HG03196 (cell line): ENCODE measurements at regions not wholly inside any gene's neighbourhood (a gene's known extent, or its start where the extent isn't known, plus 50 kb on each side); places are given as distances from the start of the nearest gene placed in this dataset.

Source experiments
- ATAC-seq: cut with Tn5 transposase; IDR thresholded peaks from one replicate; pipeline ENCODE4 v1.9.1; 2021; ENCODE audit not compliant: unreplicated experiment

DNA sequence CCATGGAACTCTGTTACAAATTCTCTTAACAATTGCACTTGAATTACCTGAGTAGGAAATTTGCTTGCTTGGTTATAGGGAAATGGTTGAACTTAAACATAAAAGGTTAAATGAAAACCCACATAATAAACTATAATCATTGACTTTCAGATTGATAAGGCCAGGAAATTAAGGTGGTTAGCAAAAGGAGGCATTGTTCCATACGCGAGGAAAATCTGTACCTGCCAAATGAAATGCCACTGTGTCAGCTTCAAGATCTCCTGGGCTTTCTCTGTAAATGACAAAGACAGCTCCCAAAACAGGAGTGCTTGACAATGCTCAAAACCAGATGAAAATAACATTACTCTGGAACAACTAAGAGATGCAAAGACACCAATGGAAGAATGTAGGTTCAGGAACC, 125.5 kb upstream of the KLF3 start:
- ATAC-seq = no peak

DNA sequence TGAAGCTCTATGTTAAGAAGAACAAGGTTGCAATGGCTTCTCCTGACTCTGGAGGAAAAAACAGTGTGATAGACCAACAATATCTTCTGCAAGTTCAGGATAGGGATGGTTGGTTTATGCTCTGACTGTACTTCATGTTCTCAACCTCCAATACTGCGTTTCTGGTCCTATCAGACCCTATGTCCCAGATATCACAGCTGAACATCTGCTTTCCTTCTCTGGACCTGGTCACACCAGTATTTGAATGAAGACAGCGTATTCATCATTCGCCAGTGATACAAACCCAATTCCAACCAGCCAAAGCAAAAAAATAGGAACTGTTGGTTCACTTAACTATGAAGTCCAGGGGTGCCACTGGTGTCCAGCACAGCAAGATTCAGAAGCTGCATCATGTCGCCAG, 124.5 kb upstream of the KLF3 start:
- ATAC-seq = no peak

DNA sequence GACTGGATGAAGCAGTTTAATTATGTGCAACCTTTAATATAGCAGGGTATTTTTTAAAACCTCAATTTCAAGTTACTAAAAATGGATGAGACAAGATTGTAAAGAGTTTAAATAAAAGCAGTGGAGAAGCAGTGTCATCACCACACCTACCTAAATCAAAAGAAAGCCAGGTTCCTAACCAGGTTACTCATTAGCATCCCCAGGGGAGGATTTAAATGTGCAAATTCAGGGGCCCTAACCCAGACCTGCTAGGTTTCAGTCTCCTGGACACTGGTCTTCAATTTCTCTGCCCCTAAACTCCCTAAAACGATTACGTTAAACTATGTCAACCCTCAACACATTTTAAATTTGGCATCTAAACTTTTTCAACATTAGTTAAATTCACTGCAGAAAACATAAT, 116.9 kb upstream of the KLF3 start:
- no peak for ATAC-seq

DNA sequence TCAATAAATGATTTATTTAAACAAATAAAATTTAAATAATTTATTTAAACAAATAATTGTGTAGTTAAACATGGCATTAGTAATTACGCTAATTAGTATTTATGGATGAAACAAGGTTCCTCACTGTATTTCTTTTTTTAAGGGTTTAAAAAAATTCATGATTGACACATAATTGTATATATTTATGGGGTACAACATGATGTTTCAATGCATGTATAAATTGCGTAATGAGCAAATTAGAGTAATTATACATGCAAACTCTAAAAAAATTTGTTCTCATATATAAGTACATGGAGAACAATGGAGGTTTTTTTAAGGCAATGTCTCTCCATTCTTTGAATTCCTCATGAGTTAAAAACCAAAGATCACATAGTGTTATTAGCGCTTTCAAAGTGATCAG, 115.7 kb upstream of the KLF3 start:
- ATAC-seq = no peak

DNA sequence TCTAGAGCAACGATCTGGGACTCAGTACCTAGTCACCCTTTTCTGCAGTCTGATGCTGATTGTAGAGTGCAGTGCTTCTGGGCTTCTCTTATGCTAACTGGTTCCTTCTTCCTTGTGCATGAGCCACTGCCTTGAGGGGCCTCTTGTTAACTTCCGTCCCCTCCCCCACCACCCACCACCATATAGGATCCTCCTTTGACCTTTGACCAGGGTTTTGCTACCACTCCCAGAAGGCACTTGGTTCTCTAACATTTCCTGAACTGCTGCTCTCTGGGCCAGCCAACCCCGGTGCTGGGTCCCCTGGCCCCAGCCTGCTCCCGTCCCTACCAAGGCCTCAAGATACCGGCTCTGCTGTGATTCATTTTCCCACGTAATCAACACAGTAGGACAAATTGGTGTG, 104.6 kb upstream of the KLF3 start:
- ATAC-seq = no peak

DNA sequence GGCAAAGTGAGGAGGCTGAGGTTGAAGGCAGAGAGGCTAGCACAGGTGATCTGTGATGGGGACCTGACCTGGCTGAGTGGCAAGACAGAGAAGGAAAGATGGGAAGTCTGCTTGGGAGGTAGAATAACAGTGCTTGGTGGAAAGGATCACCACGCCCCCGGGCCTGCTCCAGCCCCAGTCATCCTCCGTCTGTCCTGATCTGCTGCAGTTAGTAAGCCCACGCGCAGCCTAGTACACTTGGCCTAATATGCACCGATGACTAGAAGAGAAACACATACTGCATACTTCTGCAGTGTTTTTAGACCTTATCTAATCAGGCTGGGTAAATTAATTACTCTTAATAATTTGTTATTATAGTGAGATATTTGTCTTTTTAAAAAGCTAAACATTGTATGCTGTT, 103.7 kb upstream of the KLF3 start:
- no peak for ATAC-seq

DNA sequence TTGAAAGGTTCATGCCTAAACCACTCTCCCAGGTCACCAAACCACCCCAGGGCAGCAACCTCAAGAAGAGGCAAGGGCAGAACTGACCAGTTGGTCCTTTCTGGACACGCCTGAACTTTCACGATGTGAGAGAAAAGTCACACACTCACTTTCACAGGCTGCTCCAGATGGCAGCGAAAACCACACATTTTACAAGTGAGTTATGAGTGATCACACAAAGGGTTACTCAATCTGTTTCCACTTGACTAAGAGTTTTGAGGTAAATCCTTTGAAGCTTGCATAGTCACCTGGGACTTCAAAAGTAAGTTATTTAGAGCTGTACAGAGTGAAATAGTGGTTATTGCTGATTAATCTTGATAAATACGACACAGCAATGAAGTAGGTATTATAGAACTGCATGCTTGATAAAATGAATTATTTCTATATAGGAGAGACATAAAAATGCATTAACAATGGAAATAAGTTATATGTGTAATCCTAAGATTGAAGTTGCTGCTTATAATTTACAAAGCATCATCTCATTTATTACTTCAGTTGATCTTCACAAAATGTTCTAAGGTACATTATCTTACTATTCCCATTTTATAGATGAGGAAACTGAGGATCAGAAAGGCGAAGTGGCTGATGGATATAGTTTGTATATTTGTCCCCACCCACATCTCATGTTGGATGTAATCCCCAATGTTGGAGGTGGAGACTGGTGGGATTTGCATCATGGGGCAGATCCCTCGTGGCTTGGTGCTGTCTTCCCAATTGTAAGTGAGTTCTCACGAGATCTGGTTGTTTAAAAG, 103.0 kb upstream of the KLF3 start:
- ATAC-seq = peak; percentile 84

DNA sequence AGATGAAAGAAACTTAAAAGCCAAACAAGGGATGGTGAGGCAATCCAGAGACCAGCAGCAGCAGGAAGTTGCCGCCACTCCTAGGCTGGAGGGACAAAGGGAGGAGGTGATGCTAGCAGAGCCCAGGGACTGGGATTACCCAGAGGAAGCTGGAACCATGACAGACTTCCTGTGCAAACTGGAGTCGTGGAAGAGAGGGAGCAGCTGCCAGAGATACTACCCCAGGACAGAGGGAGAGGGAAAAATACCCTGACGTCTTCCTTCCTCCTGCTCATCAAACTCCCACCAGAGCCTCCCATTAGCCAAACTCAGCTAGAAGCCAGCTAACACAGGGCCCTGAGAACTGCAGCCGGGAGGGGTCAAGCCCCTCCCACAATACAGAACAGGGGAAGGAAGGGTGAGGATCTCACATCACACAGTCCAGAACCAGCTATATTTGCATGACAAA, 101.2 kb upstream of the KLF3 start:
- no peak for ATAC-seq

DNA sequence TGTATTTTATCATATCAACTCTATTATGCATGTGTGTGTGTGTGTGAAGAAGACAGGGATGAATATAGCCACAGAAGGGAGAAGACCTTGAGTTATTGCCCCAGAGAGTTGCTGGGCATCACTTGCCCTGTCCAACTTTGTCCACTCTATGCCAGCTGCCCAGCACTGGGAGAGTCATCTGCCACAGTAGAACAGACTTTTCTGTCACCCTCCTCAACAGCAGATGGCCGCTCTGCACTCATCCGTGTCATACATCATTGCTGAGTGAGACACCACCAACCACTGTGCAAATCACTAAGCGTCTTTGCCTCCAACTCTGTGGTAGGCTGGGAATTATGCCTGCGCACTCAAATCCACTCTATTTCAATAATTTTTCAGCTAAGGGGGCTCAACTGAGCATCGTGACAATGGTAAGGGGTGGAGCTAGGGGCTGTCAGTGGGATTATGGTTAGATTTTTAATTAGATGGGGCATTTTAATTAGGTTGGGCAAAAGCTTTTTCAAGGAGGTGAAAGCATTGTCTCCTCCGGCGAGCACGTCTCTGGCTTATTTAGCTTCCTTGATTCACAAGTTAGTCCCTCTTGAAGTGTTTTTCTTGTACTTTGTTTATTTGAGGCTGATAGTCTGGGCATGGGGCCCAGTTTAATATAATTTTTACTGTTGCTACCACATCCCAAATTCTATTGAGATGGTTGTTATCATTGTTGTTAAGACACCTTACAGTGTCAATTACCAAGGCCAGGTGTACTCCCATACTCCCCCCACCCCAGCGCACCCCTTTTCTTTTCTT, 100.1 kb upstream of the KLF3 start:
- ATAC-seq = no peak

DNA sequence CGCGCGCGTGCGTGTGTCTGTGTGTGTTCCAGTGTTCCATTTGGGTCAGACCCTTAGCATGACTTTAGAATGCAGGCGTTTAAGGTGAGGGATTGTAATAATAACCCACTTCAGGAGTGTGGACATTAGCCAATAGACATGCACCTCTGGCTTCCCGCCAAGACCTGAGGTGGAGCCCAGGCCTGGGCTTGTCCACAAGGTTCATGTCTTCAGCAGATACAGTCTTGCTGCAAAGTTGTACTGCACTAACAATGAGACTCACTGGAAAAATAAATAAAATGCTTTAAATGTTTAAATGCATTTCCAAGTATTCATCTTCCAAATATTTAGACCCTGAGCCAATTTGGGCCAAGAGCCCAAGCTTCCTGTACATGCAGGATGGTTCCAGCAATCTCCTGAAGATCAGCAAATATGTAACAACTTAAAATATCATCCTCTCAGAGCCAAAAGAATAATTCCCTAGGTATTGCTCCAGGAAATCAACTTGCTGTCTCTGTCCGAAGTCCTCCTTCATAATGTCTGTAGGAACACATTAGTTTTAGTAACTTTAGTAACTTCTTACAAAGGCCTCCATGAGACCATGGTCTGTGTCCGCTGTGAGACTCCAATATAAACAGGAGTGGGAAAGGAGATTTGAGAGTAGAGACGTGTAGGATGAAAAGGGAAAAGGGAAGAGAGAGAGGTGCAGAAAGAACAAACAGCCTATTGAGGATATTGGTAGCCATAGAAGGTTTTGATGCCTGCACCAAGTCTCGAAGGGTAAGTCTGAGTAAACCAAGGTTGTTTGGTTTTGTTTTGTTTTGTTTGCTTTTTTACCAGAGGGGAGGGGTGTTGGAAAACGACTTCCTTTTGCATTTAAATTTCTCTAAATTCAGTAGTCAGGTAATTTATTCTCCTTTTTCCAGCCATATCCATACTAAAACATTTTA, 98.5 kb upstream of the KLF3 start:
- no peak for ATAC-seq

DNA sequence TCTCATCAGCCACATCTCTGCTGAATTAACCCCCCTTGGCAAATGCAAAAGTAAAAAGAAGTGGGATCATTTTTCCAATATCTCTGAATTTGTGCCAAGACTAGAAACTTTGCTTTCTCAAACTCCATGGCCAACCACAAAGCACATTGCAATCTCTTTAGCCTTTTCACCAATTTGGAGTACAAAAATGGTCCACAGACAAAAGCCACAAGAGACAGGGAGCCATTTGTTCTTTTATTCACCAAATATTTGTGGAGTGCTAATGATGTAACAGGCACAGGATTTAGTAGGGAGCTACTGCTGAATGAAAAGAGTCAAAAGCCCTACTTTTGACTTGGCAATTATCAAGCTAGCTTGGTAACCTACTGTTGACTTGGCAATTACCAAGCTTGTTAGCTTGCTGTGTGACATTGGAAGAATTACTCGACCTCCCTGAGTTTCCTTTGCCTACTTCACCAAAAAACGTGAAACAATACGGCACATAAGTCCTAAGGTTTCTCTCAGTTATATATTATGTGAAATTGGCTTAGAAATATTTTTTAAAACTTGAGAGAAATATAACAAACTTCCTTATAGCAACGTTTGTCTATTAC, 97.1 kb upstream of the KLF3 start:
- no peak for ATAC-seq

DNA sequence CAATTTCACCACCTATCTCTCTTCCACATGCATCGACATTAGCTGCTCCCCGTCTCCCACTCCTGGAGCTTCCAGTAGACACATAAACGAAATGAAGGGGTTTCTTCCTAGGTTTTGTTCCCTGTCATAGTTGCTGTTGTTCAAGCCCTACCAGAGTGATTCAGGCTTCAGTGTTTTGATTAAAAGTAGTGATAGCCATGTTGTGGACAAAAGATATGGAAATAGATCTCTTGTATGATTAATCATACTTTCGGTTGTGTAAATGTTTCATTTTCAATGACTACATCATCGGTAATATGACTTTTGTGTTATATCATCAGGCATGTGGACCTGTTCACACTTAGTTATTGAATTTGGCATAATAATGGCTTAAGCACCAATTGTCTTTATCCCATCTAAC, 96.5 kb upstream of the KLF3 start:
- ATAC-seq = no peak

DNA sequence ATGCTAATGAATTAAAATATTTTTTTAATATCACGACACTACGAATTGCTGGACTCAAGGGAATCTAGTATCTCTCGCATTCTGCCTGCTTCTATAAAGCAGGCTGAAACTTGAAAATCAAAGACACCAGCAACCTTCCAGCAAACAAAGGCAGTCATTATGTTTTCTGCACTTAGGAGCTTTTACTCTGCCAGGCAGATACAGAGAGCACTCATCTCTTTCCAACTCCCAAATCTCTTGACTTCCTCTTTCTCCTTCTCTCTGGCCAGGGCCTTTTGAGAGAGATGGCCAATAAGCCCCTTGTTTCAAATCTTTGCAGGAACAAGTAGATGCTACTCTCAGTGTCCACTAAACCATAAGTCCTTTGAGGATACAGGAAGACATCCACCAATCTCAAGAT, 95.2 kb upstream of the KLF3 start:
- no peak for ATAC-seq

DNA sequence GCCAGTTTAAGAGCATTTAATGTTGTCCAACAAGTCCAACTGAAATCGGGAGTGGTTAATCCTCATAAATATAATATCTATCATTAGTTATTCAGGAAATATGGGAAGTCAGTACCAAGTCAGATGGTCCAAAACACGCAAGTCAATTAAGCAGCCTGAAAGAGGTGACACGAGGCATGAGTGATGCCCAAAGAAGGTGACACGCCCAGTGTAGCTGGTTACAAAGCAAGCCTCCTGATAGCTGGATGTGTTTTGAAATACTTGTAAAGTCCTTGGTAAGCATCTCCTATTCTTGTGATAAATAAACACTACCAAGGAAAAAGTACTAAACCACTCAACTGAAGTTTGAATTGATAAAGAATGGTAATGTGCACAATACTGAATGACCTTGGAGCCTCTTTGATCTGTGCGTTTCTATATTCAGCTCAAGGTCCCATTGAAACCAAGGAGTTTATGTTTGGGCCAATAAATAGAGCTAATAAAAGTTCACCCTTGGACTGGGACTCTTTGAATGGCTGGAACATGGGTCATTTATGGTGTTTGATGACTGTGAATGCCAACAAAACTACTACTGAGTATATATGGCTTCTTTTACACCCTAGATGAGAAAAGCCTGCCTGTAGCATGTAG, 93.2 kb upstream of the KLF3 start:
- ATAC-seq = no peak

DNA sequence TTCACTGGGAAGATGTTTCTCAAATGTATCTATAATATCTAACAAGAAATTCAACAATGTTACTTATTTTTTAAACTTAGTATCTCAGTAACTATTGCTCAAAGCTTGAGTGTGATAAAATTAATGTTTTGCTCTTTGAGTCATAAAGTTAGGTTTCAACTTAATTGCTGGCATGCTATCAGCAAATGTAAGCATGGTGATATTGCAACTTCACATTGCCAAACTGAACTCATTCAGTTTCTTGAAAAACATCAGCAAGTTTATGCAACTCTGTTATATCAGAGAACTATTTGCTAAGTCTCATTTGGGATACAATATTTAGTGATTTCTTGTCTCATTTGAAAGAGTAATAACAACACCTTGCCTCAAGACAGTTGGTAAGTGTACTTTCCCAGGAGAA, 91.2 kb upstream of the KLF3 start:
- ATAC-seq = no peak

DNA sequence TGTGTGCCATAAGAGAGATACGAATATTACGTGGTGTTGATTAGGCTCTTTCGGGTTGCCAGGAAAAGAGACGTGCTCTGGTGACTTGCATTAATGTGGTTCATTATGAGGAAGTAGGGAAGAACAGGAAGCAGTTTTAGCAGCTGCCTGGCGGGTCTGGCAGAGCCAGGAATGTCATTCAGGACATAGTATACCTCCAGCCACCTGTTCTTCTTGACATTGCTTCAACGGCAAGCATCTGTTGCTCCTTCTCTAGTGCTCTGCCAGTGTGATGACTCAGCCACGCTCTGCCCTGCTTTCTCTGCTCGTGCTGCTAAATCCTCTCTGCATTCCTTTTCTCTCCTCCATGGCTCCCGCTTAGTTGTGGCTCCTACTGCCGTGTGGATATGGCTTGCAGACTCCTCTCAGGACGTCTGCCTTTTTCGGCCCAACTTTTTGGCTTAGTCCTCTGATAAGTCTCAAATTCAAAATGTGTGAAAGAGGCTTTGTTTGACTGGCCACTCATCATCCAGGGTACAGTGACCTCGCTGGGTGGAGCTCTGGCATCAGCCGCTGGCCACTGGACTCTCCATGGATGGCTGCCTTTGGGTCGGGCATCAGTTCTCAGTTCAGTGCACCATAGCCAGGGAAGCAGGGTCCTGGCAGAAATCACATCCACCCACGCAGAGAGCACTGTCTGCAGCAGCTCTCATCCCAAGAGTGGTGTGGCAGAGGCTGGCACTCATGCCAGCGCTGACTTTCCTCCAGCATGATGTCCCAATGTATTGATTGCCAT, 89.3 kb upstream of the KLF3 start:
- ATAC-seq = no peak

DNA sequence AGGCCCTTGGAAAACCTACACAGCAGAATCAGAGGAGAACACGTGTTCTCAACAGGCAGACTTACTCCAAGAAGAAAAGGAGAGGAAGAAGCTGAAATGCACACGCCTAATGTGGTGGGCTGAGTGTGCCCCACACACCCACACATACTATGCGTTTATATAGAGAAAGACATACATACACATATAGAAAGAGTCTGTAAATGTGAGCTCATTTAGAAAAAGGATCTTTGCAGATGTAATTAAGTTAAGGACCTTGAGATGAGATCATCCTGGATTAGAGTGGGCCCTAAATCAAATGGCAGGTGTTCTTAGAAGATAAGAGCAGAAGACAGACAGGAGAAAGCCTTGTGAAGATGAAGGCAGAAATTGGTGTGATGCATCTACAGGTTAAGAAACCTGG, 87.2 kb upstream of the KLF3 start:
- no peak for ATAC-seq

DNA sequence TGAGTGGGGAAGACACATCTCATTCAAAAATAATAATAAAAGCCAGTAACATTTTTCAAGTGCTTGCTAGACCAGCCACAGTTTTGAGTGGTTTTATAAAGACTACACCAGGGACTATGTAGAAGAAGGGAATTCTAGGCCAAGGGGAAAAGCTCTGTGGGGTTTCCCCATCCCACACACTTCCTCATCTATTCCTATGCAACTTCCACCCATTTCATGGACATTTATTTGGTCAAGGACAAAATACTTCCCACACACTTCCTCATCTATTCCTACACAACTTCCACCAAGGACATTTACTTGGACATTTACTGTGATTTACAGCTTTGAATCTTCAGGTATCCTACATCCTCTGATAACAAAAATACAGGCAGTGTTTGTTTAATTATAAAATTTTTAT, 86.5 kb upstream of the KLF3 start:
- no peak for ATAC-seq

DNA sequence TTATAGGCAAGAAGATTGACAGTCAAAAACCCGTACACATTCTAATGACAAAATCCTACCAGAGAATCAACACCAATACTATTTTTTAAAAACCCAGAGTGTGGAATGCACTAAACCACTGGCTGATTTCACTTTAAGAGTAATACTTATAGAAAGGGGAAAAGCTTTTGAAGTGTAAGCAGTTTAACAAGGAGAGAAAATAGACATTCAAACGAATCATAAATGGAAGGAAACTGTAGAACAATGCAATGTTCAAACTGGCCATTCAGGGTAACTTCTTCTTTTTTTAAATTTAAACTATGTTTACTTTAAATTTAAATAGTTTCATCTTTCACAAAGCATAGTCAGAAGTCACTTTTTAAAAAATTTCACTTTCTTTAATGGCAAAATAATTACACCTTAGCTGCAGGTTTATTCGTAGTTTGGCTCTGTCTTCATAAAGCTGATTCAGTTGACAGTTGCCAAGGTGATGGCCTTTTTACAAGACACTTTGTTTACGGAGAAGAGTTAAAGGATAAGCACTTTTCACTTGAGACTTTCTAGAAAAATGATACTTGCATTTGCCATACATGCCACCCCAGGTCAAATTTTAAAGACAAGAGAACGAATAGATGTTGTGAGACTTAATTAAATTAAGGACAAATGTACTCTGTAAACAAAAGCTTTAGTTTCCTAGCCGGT, 82.4 kb upstream of the KLF3 start:
- ATAC-seq = no peak
